ENCODE measurements at regions not wholly inside any gene's neighbourhood (a gene's known extent, or its start where the extent isn't known, plus 50 kb on each side); places are given as distances from the start of the nearest gene placed in this dataset.

- no peak for TF ChIP-seq CTCF (IDR thresholded peaks at IDR 0.05)
- no peak for TF ChIP-seq EP300 (IDR thresholded peaks at IDR 0.05)
Measured at GRCh38 chr2:183511154-183511553, 386.9 kb downstream of the NUP35 start.
